A549 (cell line): ENCODE measurements at regions not wholly inside any gene's neighbourhood (a gene's known extent, or its start where the extent isn't known, plus 50 kb on each side); places are given as distances from the start of the nearest gene placed in this dataset.

ENCODE experiments used
- ATAC-seq, 2 experiments: fragments of 200-7000 bp in 1 of 2; fragments of >200 bp in 1 of 2; cut with Nextera tagmentation in 1 of 2; cut with Tn5 transposase in 1 of 2; 3 replicates each; pipeline versions ENCODE4 v1.8.0 to v1.9.1; 2018 to 2020; ENCODE audit warnings: mild to moderate bottlenecking in 1 of 2, moderate library complexity in 1 of 2
- CTCF ChIA-PET: fragments of 300-600 bp; sonication (Branson Sonifier 250); formaldehyde crosslinking; extraction: SDS; loops from one replicate; lab custom pipeline; 2021; ENCODE audit warnings: antibody characterized with exemption, inconsistent platforms; lab: Yijun Ruan, JAX
- POLR2A ChIA-PET: fragments of 350-600 bp; formaldehyde crosslinking; extraction: SDS; loops from one replicate; lab custom pipeline; 2021; ENCODE audit warnings: antibody characterized with exemption, inconsistent platforms; lab: Yijun Ruan, JAX
- DNase-seq, 2 experiments: peaks; one replicate each; pipeline versions ENCODE4 v3.0.0 to v3.0.0-alpha.2; 2011 to 2016; ENCODE audit warnings: low read depth in 1 of 2, low spot score in 1 of 2
- FAIRE-seq: peaks from 2 replicates; lab custom pipeline; 2011; peaks lifted over from hg19 to GRCh38; lab: Jason Lieb, UNC
- H3K27ac ChIP-seq, 2 experiments: fragments of >200 bp; sonication (Bioruptor Twin); formaldehyde crosslinking; 3 replicates each; pipeline ENCODE4 v1.5.1; 2016 to 2017
- H3K4me1 ChIP-seq: fragments of >200 bp; sonication (Bioruptor Twin); formaldehyde crosslinking; 3 replicates; pipeline ENCODE4 v1.6.1; 2016
- H3K4me2 ChIP-seq: fragments of >200 bp; sonication (Bioruptor Twin); formaldehyde crosslinking; 3 replicates; pipeline ENCODE4 v1.6.1; 2016
- H3K4me3 ChIP-seq: fragments of >200 bp; sonication (Bioruptor Twin); formaldehyde crosslinking; 3 replicates; pipeline ENCODE4 v1.5.1; 2016
- H3K9me3 ChIP-seq: fragments of >200 bp; sonication (Bioruptor Twin); formaldehyde crosslinking; 3 replicates; pipeline ENCODE4 v1.6.1; 2016
- BHLHE40 ChIP-seq: IDR thresholded peaks from 2 replicates; pipeline ENCODE4 v1.6.1; 2012; ENCODE audit warnings: low read depth, low read length, inconsistent platforms
- CBX8 ChIP-seq: fragments of 200-600 bp; sonication (generic); IDR thresholded peaks from 2 replicates; pipeline ENCODE4 v1.6.1; 2016
- CEBPB ChIP-seq, 2 experiments: fragments of >200 bp in 1 of 2; sonication (Bioruptor Twin) in 1 of 2; formaldehyde crosslinking in 1 of 2; IDR thresholded peaks; 2 replicates each; pipeline ENCODE4 v1.6.1; 2012 to 2016
- CHD4 ChIP-seq: fragments of 200-600 bp; sonication (generic); IDR thresholded peaks from 2 replicates; pipeline ENCODE4 v1.6.1; 2016; ENCODE audit warnings: antibody characterized with exemption, mild to moderate bottlenecking, borderline replicate concordance
- CTCF ChIP-seq: fragments of >200 bp; sonication (Bioruptor Twin); formaldehyde crosslinking; IDR thresholded peaks from 3 replicates; pipeline ENCODE4 v1.5.1; 2016
- EHMT2 ChIP-seq: fragments of 200-600 bp; sonication (generic); IDR thresholded peaks from 2 replicates; pipeline ENCODE4 v1.6.1; 2016; ENCODE audit warnings: antibody characterized with exemption, low read depth, mild to moderate bottlenecking, moderate library complexity
- ESRRA ChIP-seq: fragments of 150-350 bp; IDR thresholded peaks from 2 replicates; pipeline ENCODE4 v1.6.1; 2014; ENCODE audit warnings: mild to moderate bottlenecking, low read length, borderline replicate concordance
- FOSB ChIP-seq: fragments of 250-450 bp; sonication (Bioruptor Pico); IDR thresholded peaks from 2 replicates; pipeline ENCODE4 v1.5.0; 2020; ENCODE audit warnings: mild to moderate bottlenecking, moderate library complexity
- FOSL2 ChIP-seq, 2 experiments: fragments of 450-650 bp in 1 of 2; fragments of >200 bp in 1 of 2; sonication (Bioruptor Twin) in 1 of 2; formaldehyde crosslinking; IDR thresholded peaks; 2 replicates each; pipeline versions ENCODE4 v1.5.0 to v1.6.1; 2016 to 2020; ENCODE audit warnings: mild to moderate bottlenecking in 1 of 2, moderate library complexity in 1 of 2
- HDAC2 ChIP-seq: fragments of 200-600 bp; sonication (generic); IDR thresholded peaks from 2 replicates; pipeline ENCODE4 v1.6.1; 2016
- MAFK ChIP-seq: fragments of 450-650 bp; IDR thresholded peaks from 2 replicates; pipeline ENCODE4 v1.6.1; 2014; ENCODE audit not compliant: partially characterized antibody
- MAZ ChIP-seq: fragments of 150-350 bp; IDR thresholded peaks from 2 replicates; pipeline ENCODE4 v1.6.1; 2014; ENCODE audit warnings: antibody characterized with exemption, low read depth, low read length, borderline replicate concordance
- NPAS2 ChIP-seq: fragments of 250-450 bp; sonication (Bioruptor Pico); IDR thresholded peaks from 2 replicates; pipeline ENCODE4 v1.8.0; 2022; ENCODE audit warnings: mild to moderate bottlenecking, moderate library complexity, borderline replicate concordance
- NR3C1 ChIP-seq: fragments of >200 bp; sonication (Bioruptor Twin); formaldehyde crosslinking; IDR thresholded peaks from 3 replicates; pipeline ENCODE4 v1.6.1; 2017
- POLR2A ChIP-seq: IDR thresholded peaks from 2 replicates; pipeline ENCODE4 v1.6.1; 2012; ENCODE audit warnings: mild to moderate bottlenecking, low read length
- RAD21 ChIP-seq, 2 experiments: fragments of >200 bp in 1 of 2; sonication (Bioruptor Twin) in 1 of 2; formaldehyde crosslinking in 1 of 2; IDR thresholded peaks in 1 of 2; conservative IDR thresholded peaks in 1 of 2; 2 replicates in 1 of 2; 3 replicates in 1 of 2; pipeline ENCODE4 v1.6.1; 2012 to 2018; ENCODE audit warnings: inconsistent platforms in 1 of 2
- RARB ChIP-seq: fragments of 250-450 bp; sonication (Bioruptor Pico); IDR thresholded peaks from 2 replicates; pipeline ENCODE4 v1.8.0; 2021; ENCODE audit warnings: mild to moderate bottlenecking, moderate library complexity
- REST ChIP-seq: fragments of 200-600 bp; sonication (generic); IDR thresholded peaks from 2 replicates; pipeline ENCODE4 v1.6.1; 2016; ENCODE audit warnings: antibody characterized with exemption, mild to moderate bottlenecking, moderate library complexity
- RNF2 ChIP-seq: fragments of 200-600 bp; sonication (generic); IDR thresholded peaks from 2 replicates; pipeline ENCODE4 v1.6.1; 2016; ENCODE audit warnings: low read depth, mild to moderate bottlenecking, antibody characterized with exemption, moderate library complexity, borderline replicate concordance
- TP53 ChIP-seq: fragments of 250-450 bp; sonication (Bioruptor Pico); IDR thresholded peaks from 2 replicates; pipeline ENCODE4 v1.5.0; 2021; ENCODE audit warnings: mild to moderate bottlenecking, moderate library complexity
- ZC3H11A ChIP-seq: fragments of 450-650 bp; IDR thresholded peaks from 2 replicates; pipeline ENCODE4 v1.6.1; 2014; ENCODE audit warnings: antibody characterized with exemption, mild to moderate bottlenecking
- ZNF302 ChIP-seq: fragments of 250-450 bp; sonication (Bioruptor Pico); IDR thresholded peaks from 2 replicates; pipeline ENCODE4 v1.9.0; 2021; ENCODE audit warnings: inconsistent platforms, mild to moderate bottlenecking, moderate library complexity
- ZSCAN20 ChIP-seq: fragments of 250-450 bp; sonication (Bioruptor Pico); IDR thresholded peaks from 2 replicates; pipeline ENCODE4 v1.8.0; 2022; ENCODE audit warnings: mild to moderate bottlenecking, moderate library complexity
- WGBS: methylation state at CpG from one replicate; pipeline ENCODE4 v1.1.6; 2017; ENCODE audit errors: missing lambda C conversion rate; 5-methylcytosine and 5-hydroxymethylcytosine counted together
- TF ChIP-seq, protein P1 (sequence below): fragments of 450-650 bp; IDR thresholded peaks from 2 replicates; pipeline ENCODE4 v1.6.1; 2014; ENCODE audit warnings: antibody characterized with exemption
- TF ChIP-seq, protein P2 (sequence below): fragments of 250-450 bp; sonication (Bioruptor Pico); IDR thresholded peaks from 2 replicates; pipeline ENCODE4 v1.5.0; 2020; ENCODE audit warnings: low read depth, mild to moderate bottlenecking, moderate library complexity
- TF ChIP-seq, protein P3 (sequence below): IDR thresholded peaks from 2 replicates; pipeline ENCODE4 v1.6.1; 2012

GRCh38 chr3:40713795-40714194, 189.0 kb downstream of the ZNF621 start (continued):
- no peak for TF ChIP-seq ZSCAN20
- TF ChIP-seq MAFK = no peak
- no peak for TF ChIP-seq ESRRA
- no peak for TF ChIP-seq CTCF
- no peak for TF ChIP-seq POLR2A
- TF ChIP-seq, protein P1, sequence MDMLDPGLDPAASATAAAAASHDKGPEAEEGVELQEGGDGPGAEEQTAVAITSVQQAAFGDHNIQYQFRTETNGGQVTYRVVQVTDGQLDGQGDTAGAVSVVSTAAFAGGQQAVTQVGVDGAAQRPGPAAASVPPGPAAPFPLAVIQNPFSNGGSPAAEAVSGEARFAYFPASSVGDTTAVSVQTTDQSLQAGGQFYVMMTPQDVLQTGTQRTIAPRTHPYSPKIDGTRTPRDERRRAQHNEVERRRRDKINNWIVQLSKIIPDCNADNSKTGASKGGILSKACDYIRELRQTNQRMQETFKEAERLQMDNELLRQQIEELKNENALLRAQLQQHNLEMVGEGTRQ = no peak
- no peak for TF ChIP-seq NR3C1

DNA sequence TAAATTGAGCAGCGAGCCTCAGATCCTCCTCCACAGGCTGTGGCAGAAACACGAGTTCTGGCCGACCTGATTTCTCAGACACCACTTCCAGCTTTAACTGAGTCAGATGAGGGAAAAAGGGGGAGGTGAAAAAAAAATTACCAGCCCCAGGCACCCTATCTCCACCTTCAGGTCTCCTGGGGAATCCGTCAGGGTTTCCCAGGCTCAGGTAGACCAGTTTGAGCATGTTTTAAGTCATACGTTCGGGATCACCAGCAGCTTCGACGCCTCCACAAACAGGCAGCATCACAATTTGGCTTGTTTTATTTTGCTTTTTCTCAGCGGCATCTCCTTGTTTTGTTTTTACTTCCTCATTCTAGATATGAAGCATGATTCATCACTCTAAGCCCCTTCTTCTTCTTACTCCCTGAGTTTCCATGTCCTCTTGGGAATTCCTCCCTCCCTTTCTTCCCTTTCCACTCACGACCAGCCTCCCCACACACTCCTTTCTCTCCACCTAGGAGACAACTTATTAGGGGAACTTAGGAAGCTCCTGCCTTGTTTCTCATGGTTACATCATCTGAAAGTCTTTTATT, 190.1 kb downstream of the ZNF621 start:
- Histone ChIP-seq H3K4me3 (no peak overlapping the region), H3K4me1 (no peaks in the 10 kb centered on the region), H3K9me3 (no peaks in the 10 kb centered on the region), H3K4me2 (no peak overlapping the region), H3K27ac (no peak overlapping the region)
- ATAC-seq = no peak
- DNase-seq = no peak
- 63% methylated on average over 10 of the region's 10 CpGs for WGBS
- ChIA-PET POLR2A (no interaction called here), CTCF (no interaction called here)
- TF ChIP-seq RARB (CRISPR knock-in tag) = no peak
- TF ChIP-seq RAD21 (conservative IDR thresholded peaks at IDR 0.05 in 1 of 2, IDR thresholded peaks at IDR 0.05 in 1 of 2) = no peak
- TF ChIP-seq, protein P2, sequence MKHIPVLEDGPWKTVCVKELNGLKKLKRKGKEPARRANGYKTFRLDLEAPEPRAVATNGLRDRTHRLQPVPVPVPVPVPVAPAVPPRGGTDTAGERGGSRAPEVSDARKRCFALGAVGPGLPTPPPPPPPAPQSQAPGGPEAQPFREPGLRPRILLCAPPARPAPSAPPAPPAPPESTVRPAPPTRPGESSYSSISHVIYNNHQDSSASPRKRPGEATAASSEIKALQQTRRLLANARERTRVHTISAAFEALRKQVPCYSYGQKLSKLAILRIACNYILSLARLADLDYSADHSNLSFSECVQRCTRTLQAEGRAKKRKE (CRISPR knock-in tag) = no peak
- TF ChIP-seq MAZ = no peak
- no peak for TF ChIP-seq CBX8
- no peak for TF ChIP-seq FOSL2 (IDR thresholded peaks at IDR 0.05)
- no peak for TF ChIP-seq FOSL2 (CRISPR knock-in tag; IDR thresholded peaks at IDR 0.05)
- FAIRE-seq = no peak

GRCh38 chr3:40715551-40715950, 190.8 kb downstream of the ZNF621 start:
- FAIRE-seq (no peak), ATAC-seq (no peak), DNase-seq (no peak)
- H3K4me2 ChIP-seq = no peak overlapping the region
- no peaks in the 10 kb centered on the region for H3K4me1 ChIP-seq
- H3K4me3 ChIP-seq = no peak overlapping the region
- ChIA-PET CTCF (no interaction called here), POLR2A (no interaction called here)
- TF ChIP-seq NPAS2 (CRISPR knock-in tag) = no peak
- TF ChIP-seq, protein P1 = no peak
- no peak for TF ChIP-seq RNF2
- no peak for TF ChIP-seq ZC3H11A
- no peak for TF ChIP-seq POLR2A
- TF ChIP-seq HDAC2 = no peak
- no peak for TF ChIP-seq MAZ
- TF ChIP-seq EHMT2 = no peak
- no peak for TF ChIP-seq REST
- TF ChIP-seq ZNF302 (CRISPR knock-in tag) = no peak
- TF ChIP-seq ZSCAN20 = no peak
- no peak for TF ChIP-seq ESRRA
- TF ChIP-seq TP53 = no peak
- TF ChIP-seq BHLHE40 = no peak
- no peak for TF ChIP-seq CHD4
- no peak for TF ChIP-seq FOSB (CRISPR knock-in tag)
- TF ChIP-seq, protein P3, sequence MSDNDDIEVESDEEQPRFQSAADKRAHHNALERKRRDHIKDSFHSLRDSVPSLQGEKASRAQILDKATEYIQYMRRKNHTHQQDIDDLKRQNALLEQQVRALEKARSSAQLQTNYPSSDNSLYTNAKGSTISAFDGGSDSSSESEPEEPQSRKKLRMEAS = no peak
- TF ChIP-seq CEBPB (IDR thresholded peaks at IDR 0.05) = no peak
- H3K27ac ChIP-seq = no peak overlapping the region
- no peaks in the 10 kb centered on the region for H3K9me3 ChIP-seq
